ENCODE measurements at regions not wholly inside any gene's neighbourhood (a gene's known extent, or its start where the extent isn't known, plus 50 kb on each side); places are given as distances from the start of the nearest gene placed in this dataset.

GRCh38 chr5:88483964-88484672 lies 215.5 kb upstream of the TMEM161B start:
- no peak for DNase-seq

GRCh38 chr5:88480801-88481499 lies 212.3 kb upstream of the TMEM161B start:
- peak; percentile 83 for DNase-seq

- DNase-seq: peak; percentile 84
These were observed 211.6 kb upstream of the TMEM161B start for GRCh38 chr5:88480245-88480644.

DNA sequence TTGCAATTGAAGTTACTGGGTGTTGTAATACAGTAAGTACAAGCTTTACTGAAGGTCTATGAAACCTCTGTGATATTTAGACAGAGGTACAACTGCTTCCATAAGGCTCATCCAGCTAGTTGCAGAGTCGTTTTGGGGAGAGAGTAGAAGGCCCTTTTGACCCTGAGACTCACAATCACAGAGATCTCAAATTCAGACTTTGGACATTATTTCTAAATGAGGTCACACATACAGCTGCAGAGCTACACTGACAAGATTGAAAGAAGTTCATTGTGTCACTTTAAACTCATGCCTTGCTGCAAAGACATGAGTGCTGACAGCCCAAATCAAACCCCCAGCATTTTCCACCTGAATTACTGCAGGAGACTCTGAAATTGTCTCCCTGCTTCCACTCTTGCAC lies 205.9 kb upstream of the TMEM161B start:
- DNase-seq: no peak

DNA sequence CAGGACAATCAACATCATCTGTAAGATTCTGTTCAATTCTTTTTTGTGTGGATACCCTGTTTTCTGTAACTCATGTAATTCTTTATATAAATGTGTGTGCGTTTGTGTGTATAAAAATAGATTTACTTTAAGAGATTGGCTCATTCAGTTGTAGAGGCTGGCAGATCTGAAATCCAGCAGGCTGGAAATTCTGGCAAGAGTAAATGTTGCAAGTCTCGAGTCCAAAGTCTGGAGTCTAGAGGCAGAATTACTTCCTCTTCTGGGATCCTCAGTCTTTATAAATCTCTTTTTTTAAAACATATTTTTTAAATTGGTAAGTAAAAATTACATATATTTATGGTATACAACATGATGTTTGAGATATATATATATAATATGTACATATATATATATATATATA lies 202.1 kb upstream of the TMEM161B start:
- DNase-seq: no peak

DNA sequence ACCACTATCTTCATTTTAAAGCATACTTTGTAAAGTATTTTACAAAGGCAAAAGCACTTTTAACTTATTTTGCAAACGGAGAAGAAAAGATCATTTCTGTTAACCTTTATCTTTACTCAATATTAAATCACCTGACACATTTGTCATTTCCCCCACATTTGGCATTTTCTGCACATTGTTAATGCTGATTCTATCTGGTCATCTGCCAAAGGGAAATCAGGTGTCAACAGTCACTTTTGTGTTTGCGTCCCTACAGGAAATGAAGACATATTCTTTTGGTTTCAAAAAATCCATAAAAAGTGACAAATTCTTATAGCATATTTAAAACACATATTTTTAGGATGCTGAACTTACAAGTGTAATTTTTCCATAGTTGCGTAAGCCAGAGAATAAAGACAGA lies 191.3 kb upstream of the TMEM161B start:
- no peak for DNase-seq

DNA sequence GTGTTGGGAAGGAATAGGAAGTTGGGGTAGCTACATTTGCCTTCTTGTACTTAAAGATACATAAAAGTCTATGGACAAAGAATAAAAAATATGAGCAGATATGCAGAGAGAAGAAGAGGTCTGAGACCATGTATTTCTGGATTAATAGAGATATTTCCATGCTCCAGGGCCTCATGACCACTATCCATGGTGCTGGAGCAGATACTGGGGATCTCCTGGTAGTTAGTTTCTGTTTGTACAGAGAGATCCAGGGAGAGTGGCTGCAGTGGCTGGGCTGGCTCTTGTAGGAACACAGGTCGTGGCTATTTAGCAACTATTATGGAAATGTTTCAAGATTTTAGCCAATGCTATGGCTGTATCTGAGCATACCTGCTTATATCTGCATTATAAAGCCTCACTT lies 184.2 kb upstream of the TMEM161B start:
- DNase-seq: no peak

GRCh38 chr5:88450239-88450638 lies 181.6 kb upstream of the TMEM161B start:
- no peak for DNase-seq

DNA sequence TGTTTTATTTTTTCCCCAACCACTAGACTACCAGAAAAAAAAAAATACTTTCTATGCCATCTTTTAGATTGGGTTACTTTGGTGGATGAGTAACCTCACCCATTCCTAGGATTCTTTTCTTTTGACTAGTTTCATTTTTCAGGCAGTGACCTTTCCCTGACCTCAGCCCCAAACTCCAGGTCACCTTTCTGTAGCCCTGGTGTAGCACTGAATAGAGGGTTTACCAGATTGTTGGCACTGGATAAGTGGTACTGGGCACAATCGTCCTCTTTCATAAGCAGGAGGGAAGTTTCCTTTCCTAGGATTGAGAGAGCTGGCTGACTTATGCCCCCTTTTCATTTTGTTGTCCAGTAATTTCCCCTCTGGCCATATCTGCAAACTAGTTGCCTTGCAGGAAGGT lies 169.4 kb upstream of the TMEM161B start:
- DNase-seq: no peak

GRCh38 chr5:88436290-88436689 lies 167.6 kb upstream of the TMEM161B start:
- DNase-seq: no peak

DNA sequence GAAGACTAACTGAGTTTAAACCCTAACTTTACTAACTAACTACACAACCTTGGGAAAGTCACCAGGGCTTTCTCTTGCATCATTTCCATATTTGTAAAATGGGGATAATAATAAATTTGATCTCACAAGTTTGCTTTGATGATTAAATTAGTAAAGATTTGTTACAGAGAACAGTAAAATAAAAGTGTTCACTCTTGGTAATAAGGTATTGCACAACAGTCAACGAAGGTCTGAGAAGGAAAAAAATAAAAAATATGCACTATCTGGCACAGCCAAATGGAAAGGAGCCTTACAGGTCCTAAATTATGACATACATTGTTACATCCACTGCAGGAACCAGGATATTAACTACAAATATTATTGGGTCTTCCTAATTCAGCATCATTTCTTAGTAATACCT lies 160.0 kb upstream of the TMEM161B start:
- no peak for DNase-seq

DNA sequence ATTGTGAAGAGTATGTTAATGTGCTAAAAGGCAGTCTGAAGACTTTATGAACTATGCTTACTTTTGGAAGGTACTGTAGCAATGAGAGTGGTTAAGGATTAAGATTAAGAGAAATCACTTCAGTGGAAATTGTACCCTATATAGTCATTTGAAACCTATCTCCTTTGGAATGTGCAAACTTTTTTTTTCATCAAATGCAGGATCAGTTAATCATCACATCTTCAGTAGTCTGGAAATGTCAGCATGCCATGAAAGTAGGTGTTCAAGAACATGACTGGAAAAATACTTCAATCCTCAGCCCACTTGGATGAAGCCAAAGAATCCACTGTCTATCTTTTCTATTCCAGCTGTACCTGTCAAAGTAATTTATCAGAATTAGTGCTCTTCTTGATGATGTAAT lies 157.8 kb upstream of the TMEM161B start:
- DNase-seq: no peak

DNA sequence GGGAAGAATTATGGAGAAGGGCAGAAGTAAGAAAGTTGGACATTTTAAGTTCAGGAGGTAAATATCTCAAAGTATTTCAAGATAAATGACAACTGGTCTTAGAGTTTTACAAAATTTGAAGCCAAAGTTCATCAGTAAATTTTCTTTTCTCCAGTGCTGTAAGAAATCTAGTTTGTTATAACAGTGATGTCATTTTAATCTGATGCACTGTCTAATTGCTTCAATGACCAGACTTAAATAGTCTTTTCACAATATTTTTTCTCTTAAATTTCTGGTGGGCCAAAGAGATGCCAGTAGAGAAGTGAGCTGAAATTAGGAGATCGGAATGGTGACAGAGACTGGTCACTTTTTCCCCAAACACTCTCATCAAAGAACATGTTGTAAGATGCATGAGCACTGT lies 156.5 kb upstream of the TMEM161B start:
- DNase-seq: no peak

DNA sequence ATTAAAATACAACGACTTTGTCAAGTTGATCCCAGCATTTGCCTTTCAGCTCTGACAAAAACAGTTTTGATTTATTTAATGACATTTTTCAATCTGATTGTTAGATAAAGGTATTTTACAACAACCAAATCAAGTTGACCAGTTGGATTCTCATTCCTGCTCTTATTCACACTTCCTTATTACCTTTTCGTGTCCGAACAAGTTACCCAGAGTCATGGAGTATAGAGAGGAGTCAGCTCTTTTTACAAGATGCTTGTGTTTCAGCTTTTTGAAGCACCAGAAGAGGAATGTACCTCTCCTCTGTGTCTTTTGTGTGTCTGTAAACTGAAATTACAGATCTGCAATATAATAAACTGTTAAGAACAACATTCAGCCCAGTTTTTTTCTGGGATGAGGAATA lies 151.3 kb upstream of the TMEM161B start:
- DNase-seq: no peak

DNA sequence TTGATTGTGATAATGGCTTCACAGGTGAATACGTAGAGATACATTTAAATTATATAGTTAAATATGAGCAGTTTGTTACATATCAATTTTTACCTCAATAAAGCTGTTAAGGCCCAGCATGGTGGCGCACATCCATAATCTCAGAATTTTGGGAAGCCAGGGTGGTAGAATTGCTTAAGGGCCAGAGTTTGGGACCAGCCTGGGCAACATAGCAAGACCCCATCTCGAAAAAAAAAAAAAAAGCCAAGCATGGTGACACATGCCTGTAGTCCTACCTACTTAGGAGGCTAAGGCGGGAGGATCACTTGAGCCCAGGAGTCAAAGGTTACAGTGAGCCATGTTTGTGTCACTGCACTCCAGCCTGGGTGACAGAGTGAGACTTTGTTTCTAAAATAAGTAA lies 138.7 kb upstream of the TMEM161B start:
- DNase-seq: no peak

DNA sequence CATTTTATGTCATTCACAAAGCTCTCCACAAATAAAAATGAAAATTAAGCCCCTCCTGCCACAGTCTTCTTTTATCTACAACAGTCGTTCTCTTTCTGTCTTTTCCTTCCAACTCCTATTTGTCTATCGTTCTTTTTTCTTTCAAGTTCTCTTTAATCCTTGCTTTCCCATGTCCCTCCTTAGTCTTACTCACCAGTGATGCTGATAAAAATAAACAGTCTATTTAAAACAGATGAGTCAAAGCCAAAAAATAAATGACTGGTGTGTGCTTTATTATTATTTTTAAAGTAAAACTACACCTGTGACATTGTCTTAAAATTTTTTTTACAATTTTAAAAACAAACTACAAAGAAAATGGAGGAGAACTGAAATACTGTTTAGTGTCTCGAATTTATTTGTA lies 137.1 kb upstream of the TMEM161B start:
- no peak for DNase-seq

DNA sequence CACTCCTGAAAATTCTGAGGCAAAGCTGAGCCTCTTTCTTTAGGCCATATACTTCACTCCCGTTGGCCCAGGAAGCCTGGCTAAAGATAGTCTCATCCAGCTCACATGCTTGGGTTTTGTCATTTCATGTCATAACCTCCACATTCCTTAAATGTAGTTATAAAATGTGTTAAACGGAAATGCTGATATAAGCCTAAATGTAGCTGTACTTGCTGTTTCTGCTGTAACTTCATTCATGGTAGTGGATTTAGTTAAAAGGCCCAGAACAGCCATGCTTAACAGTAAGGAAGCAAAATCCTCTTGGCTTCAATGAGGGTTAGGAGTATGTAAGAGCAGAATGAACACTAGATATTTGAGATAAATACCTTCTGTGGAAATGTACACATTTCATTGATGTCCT lies 135.8 kb upstream of the TMEM161B start:
- DNase-seq: no peak

- no peak for DNase-seq
These were observed 133.0 kb upstream of the TMEM161B start for GRCh38 chr5:88401686-88402085.

DNA sequence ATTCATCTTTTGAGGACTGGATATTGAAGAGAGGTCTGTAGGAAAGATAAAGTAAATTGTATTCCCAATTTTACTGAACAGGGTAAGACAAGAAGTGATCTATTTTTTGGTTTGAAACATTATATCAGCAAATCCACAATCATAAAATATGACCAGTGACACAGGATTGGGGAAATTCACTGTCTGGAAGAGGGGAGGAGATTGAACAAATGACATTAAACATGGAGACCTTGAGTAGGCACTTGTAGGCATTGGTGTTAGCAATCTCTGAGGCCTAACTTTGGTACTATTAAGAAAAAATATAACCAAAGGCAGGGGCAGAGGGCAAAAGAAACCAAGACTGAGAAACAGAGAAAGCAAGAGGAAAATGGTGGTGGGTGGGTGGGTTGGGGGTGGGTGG lies 132.6 kb upstream of the TMEM161B start:
- no peak for DNase-seq

DNA sequence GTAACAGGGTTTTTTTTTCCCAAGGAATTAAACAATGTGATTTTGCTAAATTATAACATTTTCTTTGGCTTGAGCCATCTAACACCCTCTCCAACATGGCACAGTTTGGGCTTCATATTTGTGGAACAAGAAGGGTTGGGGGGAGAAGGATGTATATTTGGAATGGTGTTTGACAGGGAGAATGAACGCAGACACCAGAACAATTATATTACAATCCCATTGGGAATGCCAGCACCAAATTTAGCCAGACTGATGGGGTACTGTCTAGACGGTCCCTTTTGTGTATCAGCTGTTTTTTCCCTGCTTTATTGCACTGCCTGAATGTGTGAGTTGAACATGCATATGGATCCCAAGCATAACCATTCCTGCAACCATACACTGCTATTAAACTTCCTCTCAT lies 130.9 kb upstream of the TMEM161B start:
- no peak for DNase-seq

DNA sequence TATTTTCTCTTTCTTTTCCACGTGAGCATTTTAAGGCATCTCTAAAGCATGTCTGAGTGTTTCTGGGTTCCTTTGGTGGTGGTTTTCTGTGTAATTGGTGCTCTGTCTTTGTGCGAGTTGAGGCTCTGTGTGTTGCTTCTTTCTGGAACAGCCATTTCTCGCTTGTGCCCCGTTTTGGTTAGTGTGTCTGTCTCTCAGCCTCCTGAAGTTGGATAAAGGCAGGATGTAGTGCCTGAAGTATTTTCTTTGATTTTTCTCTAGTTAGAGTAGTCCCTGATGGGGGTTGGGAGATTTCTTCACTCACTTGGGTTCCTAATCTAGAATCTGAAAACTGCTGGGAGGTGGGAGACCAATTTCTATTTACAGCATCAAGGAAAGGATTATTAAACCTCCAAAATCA lies 129.7 kb upstream of the TMEM161B start:
- DNase-seq: no peak

- no peak for DNase-seq
These were observed 128.2 kb upstream of the TMEM161B start for GRCh38 chr5:88396751-88397281.

GRCh38 chr5:88396000-88396535 lies 127.4 kb upstream of the TMEM161B start:
- no peak for DNase-seq

DNA sequence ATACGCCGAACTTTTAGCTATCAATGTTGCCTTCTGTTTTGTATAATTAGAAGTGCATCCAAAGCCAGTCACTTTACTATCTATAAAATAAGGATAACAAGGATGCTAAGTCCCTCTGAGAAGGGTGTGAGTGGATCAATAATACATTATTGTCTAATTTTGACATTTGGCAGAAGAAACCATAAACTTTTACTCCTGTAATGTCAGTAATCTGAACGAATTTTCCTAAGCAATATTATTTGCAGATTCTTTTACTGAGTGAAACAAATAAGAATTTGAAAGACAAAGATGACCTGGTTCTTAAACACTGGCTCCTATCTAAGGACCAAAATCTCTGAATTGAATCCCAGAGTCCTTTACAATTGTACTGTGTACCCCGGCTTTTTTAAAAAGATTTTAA lies 126.6 kb upstream of the TMEM161B start:
- no peak for DNase-seq
